K562 (cell line): ENCODE measurements at regions not wholly inside any gene's neighbourhood (a gene's known extent, or its start where the extent isn't known, plus 50 kb on each side); places are given as distances from the start of the nearest gene placed in this dataset.

Source experiments
- ATAC-seq: fragments of 200-7000 bp; cut with Tn5 transposase; 3 replicates; pipeline ENCODE4 v1.9.1; 2020; ENCODE audit warnings: moderate library complexity
- BruUV-seq: library from RNA; stranded (reverse); fragments of 400-500 nt; replicated peaks from 2 replicates; lab custom pipeline; 2021; lab: Mats Ljungman, UMichigan
- CTCF ChIA-PET: fragments of 300-600 bp; formaldehyde crosslinking; extraction: SDS; loops from one replicate; lab custom pipeline; 2021; ENCODE audit warnings: low intra/inter-chr PET ratio; lab: Yijun Ruan, JAX
- POLR2A ChIA-PET: fragments of 300-600, 350-650 bp; sonication (Branson Sonifier 250); formaldehyde crosslinking; extraction: SDS; loops from one replicate; lab custom pipeline; 2021; ENCODE audit warnings: antibody characterized with exemption, inconsistent platforms; lab: Yijun Ruan, JAX
- DNase-seq, 4 experiments: peaks; one replicate each; pipeline versions ENCODE4 v3.0.0 to v3.0.0-alpha.2; 2011 to 2018; ENCODE audit warnings: low spot score in 3 of 4, mixed read lengths in 3 of 4; ENCODE audit errors: extremely low read depth in 1 of 4
- FAIRE-seq: peaks from 2 replicates; lab custom pipeline; 2011; peaks lifted over from hg19 to GRCh38; lab: Jason Lieb, UNC
- H2AFZ ChIP-seq: 2 replicates; pipeline ENCODE4 v1.6.0; 2011; ENCODE audit warnings: low read depth, low read length, control low read depth, inconsistent platforms
- H3K27ac ChIP-seq: fragments of 200-600 bp; 3 replicates; pipeline ENCODE4 v1.8.0; 2011; ENCODE audit warnings: low read depth, mild to moderate bottlenecking, control low read depth, inconsistent platforms, low read length, moderate library complexity, mixed read lengths; ENCODE audit errors: extremely low read depth
- H3K27me3 ChIP-seq, 2 experiments: fragments of 300-600 bp in 1 of 2; 2 replicates in 1 of 2; 3 replicates in 1 of 2; pipeline versions ENCODE4 v1.6.0 to v1.8.0; 2011; ENCODE audit warnings: inconsistent platforms in 2 of 2, low read length in 2 of 2, mild to moderate bottlenecking in 1 of 2, mixed read lengths in 1 of 2, moderate library complexity in 1 of 2; ENCODE audit not compliant: control insufficient read depth in 2 of 2, insufficient read depth in 2 of 2
- H3K36me3 ChIP-seq: fragments of 300-600 bp; 3 replicates; pipeline ENCODE4 v1.8.0; 2011; ENCODE audit warnings: mild to moderate bottlenecking, low read length, inconsistent platforms; ENCODE audit not compliant: control insufficient read depth, insufficient read depth
- H3K4me1 ChIP-seq, 2 experiments: fragments of 200-600 bp in 1 of 2; replicated peaks in 1 of 2; 2 replicates in 1 of 2; 3 replicates in 1 of 2; pipeline versions ENCODE4 v1.5.1 to v1.8.0; 2011; ENCODE audit warnings: inconsistent platforms in 2 of 2, low read length in 2 of 2, mild to moderate bottlenecking in 1 of 2, mixed read lengths in 1 of 2, moderate library complexity in 1 of 2; ENCODE audit not compliant: control insufficient read depth in 2 of 2, insufficient read depth in 2 of 2
- H3K4me2 ChIP-seq: 2 replicates; pipeline ENCODE4 v1.6.1; 2011; ENCODE audit warnings: low read length, control low read depth, inconsistent platforms, mixed read lengths; ENCODE audit not compliant: insufficient read depth
- H3K4me3 ChIP-seq: fragments of 200-600 bp; sonication (generic), shearing (Covaris generic); 2 replicates; pipeline ENCODE4 v1.5.1; 2016; ENCODE audit warnings: control low read depth, inconsistent platforms
- H3K79me2 ChIP-seq: fragments of 200-600 bp; 3 replicates; pipeline ENCODE4 v1.8.0; 2011; ENCODE audit warnings: low read length, inconsistent platforms; ENCODE audit not compliant: control insufficient read depth, insufficient read depth
- H3K9ac ChIP-seq, 2 experiments: 2 replicates each; pipeline versions ENCODE4 v1.6.0 to v1.6.1; 2011; ENCODE audit warnings: low read depth in 2 of 2, low read length in 2 of 2, control low read depth in 1 of 2, inconsistent platforms in 1 of 2, mild to moderate bottlenecking in 1 of 2, mixed read lengths in 1 of 2; ENCODE audit not compliant: insufficient read depth in 1 of 2
- H3K9me1 ChIP-seq: one replicate; pipeline ENCODE4 v1.6.0; 2011; ENCODE audit warnings: inconsistent platforms, mild to moderate bottlenecking, low read length, moderate library complexity; ENCODE audit not compliant: control insufficient read depth, insufficient read depth
- H3K9me3 ChIP-seq: replicated peaks from 2 replicates; pipeline ENCODE4 v1.5.1; 2011; ENCODE audit warnings: low read depth, low read length, inconsistent platforms; ENCODE audit not compliant: control insufficient read depth, insufficient read depth
- H4K20me1 ChIP-seq: replicated peaks from 2 replicates; pipeline ENCODE4 v1.6.1; 2011; ENCODE audit warnings: low read length, inconsistent platforms, mixed read lengths; ENCODE audit not compliant: control insufficient read depth, insufficient read depth
- AFF1 ChIP-seq, 2 experiments: fragments of 450-650 bp; IDR thresholded peaks; 2 replicates each; pipeline ENCODE4 v1.6.1; 2018; ENCODE audit warnings: mild to moderate bottlenecking in 2 of 2, low read depth in 1 of 2; ENCODE audit not compliant: partially characterized antibody in 2 of 2
- BDP1 ChIP-seq: IDR thresholded peaks from 3 replicates; pipeline ENCODE4 v1.6.1; 2011; ENCODE audit not compliant: insufficient read length, insufficient read depth
- CBX8 ChIP-seq: fragments of 200-600 bp; sonication (generic); IDR thresholded peaks from 2 replicates; pipeline ENCODE4 v1.6.1; 2012; ENCODE audit warnings: borderline replicate concordance, mixed run types, low read depth, mild to moderate bottlenecking, moderate library complexity, mixed read lengths, low read length, control low read depth, inconsistent platforms; ENCODE audit not compliant: poor library complexity, severe bottlenecking; ENCODE audit errors: extremely low read depth
- ETV1 ChIP-seq: fragments of 450-650 bp; conservative IDR thresholded peaks from 2 replicates; pipeline ENCODE4 v1.6.1; 2016; ENCODE audit warnings: missing genetic modification characterization, control low read depth, low read depth, missing compliant biosample characterization
- HDAC1 ChIP-seq, 2 experiments: fragments of 450-650 bp; IDR thresholded peaks; 2 replicates each; pipeline ENCODE4 v1.6.1; 2016 to 2017; ENCODE audit warnings: inconsistent platforms in 1 of 2, mild to moderate bottlenecking in 1 of 2, moderate library complexity in 1 of 2
- MAX ChIP-seq: sonication (generic); formaldehyde crosslinking; IDR thresholded peaks from 2 replicates; pipeline ENCODE4 v1.9.0; 2022; ENCODE audit warnings: mild to moderate bottlenecking, missing genetic modification reagents
- MTA1 ChIP-seq: fragments of 450-650 bp; IDR thresholded peaks from 2 replicates; pipeline ENCODE4 v1.6.1; 2017; ENCODE audit warnings: borderline replicate concordance
- SIN3B ChIP-seq: fragments of 450-650 bp; IDR thresholded peaks from 2 replicates; pipeline ENCODE4 v1.6.1; 2017; ENCODE audit warnings: low read depth, mild to moderate bottlenecking, moderate library complexity
- SMAD3 ChIP-seq: fragments of 450-650 bp; formaldehyde crosslinking; conservative IDR thresholded peaks from 2 replicates; pipeline ENCODE4 v1.4.0; 2020; ENCODE audit warnings: mild to moderate bottlenecking
- STAG1 ChIP-seq: sonication (generic); formaldehyde crosslinking; IDR thresholded peaks from 2 replicates; pipeline ENCODE4 v1.5.0; 2020; ENCODE audit warnings: missing genetic modification reagents, borderline replicate concordance
- ZNF444 ChIP-seq: fragments of 250-450 bp; sonication (Bioruptor Pico); IDR thresholded peaks from 2 replicates; pipeline ENCODE4 v1.4.0; 2020; ENCODE audit warnings: mild to moderate bottlenecking, moderate library complexity
- WGBS: fragments of 100-300 bp; shearing (Covaris generic); methylation state at CpG from one replicate; pipeline ENCODE4 v1.1.6; 2016; ENCODE audit warnings: low coverage, mixed read lengths; ENCODE audit not compliant: insufficient coverage; ENCODE audit errors: missing lambda C conversion rate; 5-methylcytosine and 5-hydroxymethylcytosine counted together
- in situ Hi-C: fragments of 300-500 bp; cut with MboI; formaldehyde crosslinking; loops from 4 replicates; pipeline ENCODE4 v1.15.0; 2018; ENCODE audit warnings: inconsistent platforms, mixed read lengths
- intact Hi-C: fragments of 100-400 bp; cut with micrococcal nuclease; formaldehyde crosslinking; loops from 2 replicates; pipeline ENCODE4 v1.14.2; 2022

- Histone ChIP-seq H3K9ac (no peak overlapping the region), H3K4me2 (no peak overlapping the region), H3K27me3 (no peaks in the 10 kb centered on the region), H2AFZ (no peak overlapping the region), H3K9me3 (no peaks in the 10 kb centered on the region), H3K4me3 (no peak overlapping the region), H3K9me1 (no peaks in the 10 kb centered on the region), H4K20me1 (no peaks in the 10 kb centered on the region), H3K36me3 (no peaks in the 10 kb centered on the region), H3K4me1 (no peaks in the 10 kb centered on the region)
- no TSS peak for BruUV-seq
- ATAC-seq (no peak), DNase-seq (no peak)
- POLR2A ChIA-PET, result no interaction called here
- CTCF ChIA-PET, result no interaction called here
- 13% methylated on average over 1 of the region's 1 CpG for WGBS
- TF ChIP-seq MTA1 (no peak), BDP1 (no peak), HDAC1 (IDR thresholded peaks at IDR 0.05) (no peak), SMAD3 (no peak), STAG1 (CRISPR knock-in tag) (no peak)
- TF ChIP-seq, all 486 proteins: peak for 0
- intact Hi-C loops (no loop called here), in situ Hi-C loops (no loop called here)
- Histone ChIP-seq H3K79me2 (no peaks in the 10 kb centered on the region), H3K27ac (no peak overlapping the region)
- FAIRE-seq, result no peak
Measured at GRCh38 chr14:42480255-42480654, 873.6 kb downstream of the LRFN5 start.

GRCh38 chr14:42475289-42475688, 868.6 kb downstream of the LRFN5 start:
- Histone ChIP-seq H3K36me3 (no peaks in the 10 kb centered on the region), H3K9ac (no peak overlapping the region), H2AFZ (no peak overlapping the region), H3K27ac (no peak overlapping the region), H3K79me2 (no peaks in the 10 kb centered on the region), H3K9me3 (no peaks in the 10 kb centered on the region), H3K4me2 (no peak overlapping the region), H3K27me3 (no peaks in the 10 kb centered on the region), H4K20me1 (no peaks in the 10 kb centered on the region), H3K4me1 (no peaks in the 10 kb centered on the region), H3K9me1 (no peaks in the 10 kb centered on the region), H3K4me3 (no peak overlapping the region)
- intact Hi-C loops, result no loop called here
- DNase-seq (no peak), FAIRE-seq (no peak), ATAC-seq (no peak)
- POLR2A ChIA-PET, result no interaction called here
- CTCF ChIA-PET, result no interaction called here
- 0% methylated on average over 6 of the region's 6 CpGs for WGBS
- in situ Hi-C loops, result no loop called here
- no TSS peak for BruUV-seq
- TF ChIP-seq CBX8 (no peak), ZNF444 (CRISPR knock-in tag) (no peak), AFF1 (IDR thresholded peaks at IDR 0.05; ENCODE audit: low read depth in 1 of 2, partially characterized antibody in 2 of 2) (no peak), SIN3B (no peak), MAX (CRISPR knock-in tag) (no peak), ETV1 (tag) (no peak)
